ENCODE measurements at regions not wholly inside any gene's neighbourhood (a gene's known extent, or its start where the extent isn't known, plus 50 kb on each side); places are given as distances from the start of the nearest gene placed in this dataset.
"Not testable (repeated sequence)": the region's sequence is repeated elsewhere in the genome, so short reads cannot be mapped to it uniquely, and the experiment has no call there.

DNA sequence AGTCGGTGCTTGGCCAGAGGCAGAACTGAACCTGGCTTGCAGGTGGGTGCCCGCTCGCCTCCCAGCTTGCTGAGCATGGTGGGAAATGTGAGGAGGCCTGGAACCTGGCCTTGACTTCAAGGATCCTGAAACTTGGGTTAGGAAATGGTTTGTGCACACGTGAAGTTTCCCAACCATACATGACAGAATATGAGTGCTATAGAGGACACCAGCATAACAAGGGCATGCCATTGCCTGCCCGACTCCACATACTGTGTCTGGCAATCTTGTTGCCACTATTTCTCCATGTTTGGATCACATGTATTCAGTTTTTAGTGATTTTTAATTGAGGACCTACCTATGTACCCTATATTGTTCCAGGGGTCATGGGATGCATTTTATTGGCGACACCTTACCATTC, 177.6 kb upstream of the ANKRD55 start:
- no peak for DNase-seq

DNA sequence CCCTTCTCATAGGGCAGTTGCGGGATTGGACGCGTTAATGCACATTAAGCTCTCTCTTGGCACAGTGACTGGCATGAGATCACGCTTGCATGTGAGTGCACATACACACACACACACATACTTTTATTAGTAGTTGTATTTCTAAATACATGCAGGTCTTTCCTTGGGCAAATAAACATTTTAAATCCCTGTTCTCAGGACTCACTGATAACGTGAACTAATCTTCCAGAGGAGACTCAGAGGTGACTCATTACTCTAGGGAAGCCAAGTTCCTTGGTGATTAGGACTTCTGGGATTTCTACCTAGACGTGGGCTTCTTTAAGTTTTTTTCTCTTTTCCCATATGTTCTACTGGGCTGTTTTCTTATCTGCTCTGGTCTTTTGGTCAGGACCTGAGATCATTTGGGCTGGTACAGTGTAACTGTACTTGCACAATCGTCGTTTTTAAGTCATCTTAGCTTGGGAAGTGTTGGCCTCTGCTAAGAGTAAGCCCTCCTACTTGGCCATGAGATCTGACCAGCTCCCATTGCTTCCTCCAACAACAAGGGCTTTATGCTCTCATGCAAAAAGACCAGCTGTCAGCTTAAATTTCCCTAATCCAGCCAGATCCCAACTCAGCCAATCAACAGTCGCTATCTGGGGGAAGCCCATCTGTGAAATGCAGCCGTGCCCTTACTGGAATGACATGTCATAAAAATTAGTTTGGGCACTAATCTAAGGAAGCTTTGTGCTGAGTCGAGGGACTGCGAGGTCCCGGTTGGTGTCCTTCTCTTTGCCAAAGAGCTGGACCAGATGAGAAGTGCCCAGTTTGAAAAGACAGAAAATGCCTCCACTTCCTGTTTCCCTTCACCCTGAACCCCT, 176.4 kb upstream of the ANKRD55 start:
- no peak for DNase-seq

DNA sequence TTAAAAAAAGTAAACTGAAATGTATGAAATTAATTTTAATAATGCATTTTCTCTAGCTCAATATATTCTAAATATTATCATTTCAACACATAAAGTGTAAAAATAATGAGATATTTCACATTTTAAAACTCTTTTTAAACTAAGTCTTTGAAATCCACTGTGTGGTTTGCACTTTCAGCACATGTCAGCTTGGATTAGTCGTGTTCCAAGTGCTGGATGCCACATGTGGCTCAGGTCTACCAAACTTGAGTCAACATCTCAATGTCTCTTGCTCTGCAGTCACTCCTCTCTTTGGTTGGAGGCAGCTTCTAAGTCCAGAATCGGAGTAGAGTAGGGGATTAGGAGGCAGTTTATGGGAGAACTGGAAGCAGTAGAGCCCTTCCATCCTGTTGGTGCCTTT, 173.7 kb upstream of the ANKRD55 start:
- DNase-seq: no peak

DNA sequence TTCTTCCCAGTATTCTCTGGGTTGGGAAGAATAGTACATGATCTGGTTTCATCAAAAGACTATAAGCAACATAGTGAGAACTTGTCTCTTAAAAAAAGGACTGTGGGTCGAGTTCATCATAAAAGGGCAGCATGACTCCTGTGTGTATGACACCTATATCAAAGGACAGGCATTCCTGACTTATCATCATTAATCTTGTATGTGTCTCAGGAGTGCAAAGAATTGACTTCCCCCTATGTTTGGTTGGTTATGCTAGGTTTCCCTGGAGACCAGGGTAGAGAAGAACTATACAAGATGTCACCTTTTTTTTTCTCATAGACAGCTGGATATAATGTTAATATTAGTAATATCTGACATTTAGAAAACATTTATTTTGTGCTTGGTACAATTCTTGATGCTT, 173.1 kb upstream of the ANKRD55 start:
- no peak for DNase-seq

DNA sequence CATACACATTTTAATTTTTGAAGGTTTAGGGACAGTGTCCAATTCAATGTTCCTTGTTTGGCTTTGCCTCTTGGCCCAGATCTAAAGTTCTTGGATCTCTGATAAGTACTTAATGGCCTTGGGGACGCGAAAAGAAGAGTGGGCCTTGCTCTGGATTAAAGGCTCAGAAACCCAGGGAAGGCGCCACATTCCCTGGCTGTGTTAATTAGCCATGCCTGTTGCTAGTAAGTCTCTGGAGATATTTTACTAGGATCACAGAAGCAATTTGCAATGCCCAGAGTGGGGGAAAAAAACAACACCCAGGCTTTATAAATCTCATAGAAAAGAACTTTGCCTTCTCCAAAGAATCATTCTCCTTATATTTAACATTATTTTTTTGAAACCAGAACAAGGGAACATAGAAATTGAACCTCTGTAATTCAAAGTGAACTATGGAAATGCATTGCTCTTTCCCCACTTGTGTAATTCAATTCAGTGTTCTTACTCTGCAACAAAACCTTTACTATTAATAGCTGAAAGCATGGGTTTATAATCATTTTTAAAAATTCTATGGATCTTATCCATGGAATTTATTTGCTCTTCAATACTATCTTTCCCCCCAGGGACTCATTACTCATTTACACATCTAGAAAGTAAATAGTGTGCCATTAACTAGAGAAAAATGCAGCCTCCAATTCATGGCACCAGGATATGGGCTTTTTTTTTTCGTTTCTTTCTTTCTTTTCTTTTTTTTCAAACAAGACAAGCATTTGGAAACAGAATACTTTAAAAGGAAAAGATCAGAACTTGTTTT, 172.2 kb upstream of the ANKRD55 start:
- no peak for DNase-seq

DNA sequence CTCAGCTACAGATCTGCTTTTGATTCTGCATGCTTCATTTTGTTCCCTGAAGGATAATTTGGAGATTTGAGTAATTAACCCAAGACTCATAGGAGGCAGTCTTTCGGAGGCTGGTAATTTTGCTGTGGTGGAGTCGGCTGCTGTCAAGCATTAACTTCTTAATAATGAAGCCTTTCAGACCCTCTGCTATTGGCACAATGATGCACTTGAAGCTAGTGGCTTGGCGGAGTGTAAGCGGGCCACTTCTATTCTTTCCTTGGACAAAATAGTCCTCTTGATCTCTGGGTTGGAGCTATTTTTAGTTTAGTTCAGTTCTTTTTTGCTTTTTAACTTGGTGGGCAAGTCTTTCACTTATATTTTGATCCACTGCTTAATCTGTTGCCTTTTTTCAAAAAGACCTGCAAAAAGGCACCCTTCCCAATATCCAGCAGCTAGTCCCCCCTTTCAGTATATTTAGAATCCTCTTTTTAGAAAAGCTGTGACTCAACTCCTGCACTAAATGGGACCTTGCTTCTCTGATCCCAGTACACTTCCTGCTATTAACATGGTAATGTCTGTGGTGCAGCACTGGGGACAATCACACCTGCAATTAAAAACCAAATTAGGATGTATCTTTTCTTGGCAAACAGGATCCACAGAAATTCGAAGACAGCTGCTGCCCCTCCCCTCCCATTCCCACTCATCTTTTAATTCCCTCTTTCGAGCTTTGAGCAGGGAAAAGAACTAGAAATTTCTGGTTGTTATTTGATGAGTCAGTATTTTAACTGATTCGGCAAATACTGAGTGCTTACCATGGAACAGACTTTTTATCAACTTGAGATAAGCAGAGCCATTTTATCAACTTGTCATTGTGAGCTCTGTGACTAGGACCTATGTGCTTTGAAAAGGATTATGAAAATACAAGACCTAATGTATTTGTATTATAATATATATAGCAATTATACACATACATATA, 169.4 kb upstream of the ANKRD55 start:
- no peak for DNase-seq

DNA sequence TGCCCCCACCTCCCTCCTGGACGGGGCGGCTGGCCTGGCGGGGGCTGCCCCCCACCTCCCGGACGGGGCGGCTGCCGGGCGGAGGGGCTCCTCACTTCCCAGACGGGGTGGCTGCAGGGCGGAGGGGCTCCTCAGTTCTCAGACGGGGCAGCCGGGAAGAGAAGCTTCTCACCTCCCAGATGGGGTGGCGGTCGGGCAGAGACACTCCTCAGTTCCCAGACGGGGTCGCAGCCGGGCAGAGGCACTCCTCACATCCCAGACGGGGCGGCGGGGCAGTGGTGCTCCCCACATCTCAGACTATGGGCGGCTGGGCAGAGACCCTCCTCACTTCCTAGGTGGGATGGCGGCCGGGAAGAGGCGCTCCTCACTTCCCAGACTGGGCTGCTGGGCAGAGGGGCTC, 164.7 kb upstream of the ANKRD55 start:
- DNase-seq: not testable (repeated sequence)

DNA sequence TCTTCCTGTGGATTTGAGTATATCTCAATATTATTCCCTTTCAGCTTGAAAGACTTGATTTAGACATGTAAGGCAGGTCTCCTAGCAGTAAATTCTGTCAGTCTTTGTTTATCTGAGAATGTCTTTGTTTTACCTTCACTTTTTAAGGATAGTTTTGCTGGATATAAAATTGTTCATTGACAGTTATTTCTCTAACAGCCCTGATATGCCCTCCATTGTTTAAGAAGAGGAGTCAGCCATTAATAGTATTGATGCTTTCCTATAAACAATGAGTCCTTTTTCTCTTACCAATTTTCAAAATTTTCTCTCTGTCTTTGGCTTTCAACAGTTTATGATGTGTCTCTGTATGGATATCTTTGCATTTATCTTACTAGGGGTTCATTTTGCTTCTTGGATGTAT, 163.5 kb upstream of the ANKRD55 start:
- no peak for DNase-seq

DNA sequence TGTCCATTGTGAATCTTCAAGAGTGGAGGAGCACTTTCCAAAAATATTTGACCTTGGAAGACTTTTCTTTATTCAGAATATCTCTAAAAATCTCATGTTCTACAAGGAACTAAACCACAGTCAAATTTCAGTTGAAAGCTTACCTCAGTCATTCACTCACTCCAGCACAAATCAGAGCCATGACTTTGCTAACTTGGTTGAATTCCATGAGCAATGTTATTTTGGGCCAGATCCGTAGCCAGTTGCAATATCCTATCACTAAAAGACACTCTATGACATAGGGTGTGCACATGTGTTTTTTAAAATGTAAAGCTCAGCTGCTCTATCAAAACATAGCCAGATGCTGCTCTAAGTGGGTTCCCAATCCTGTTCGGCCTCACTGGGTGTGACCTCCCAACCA, 156.1 kb upstream of the ANKRD55 start:
- no peak for DNase-seq

DNA sequence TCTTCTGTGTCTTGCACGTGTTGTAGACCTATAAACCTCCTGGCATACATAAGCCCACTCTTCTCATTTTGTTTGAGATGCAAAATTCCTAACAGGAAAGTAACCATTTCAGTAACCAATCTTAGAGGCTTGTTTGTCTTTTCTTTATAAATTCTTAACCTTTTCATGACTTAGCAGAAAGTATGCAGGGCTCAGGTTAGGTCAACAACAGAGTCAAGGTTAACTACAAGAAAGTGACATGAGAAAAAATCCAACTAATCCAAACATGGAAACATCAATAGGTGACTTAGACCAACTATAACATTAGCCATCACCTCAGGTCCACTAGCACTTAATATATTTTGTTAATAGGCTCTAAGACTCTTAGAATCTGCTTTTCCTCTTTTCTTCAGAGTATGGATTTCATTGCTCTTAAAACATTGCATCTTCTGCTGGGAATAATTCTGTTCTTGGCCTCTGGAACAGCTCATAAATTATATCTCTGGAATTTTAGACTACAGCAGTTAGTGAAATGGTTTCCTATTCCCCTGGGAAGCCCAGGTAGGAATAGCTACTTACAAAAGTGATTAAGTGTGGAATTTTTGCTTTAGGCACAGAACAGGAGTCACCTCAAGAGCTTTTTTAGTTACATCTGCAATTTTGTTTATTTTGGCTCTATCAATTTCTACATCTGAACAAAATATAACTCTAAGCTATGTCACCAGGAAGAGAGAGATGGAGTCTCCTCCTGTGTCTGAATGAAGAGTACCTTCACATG, 155.3 kb upstream of the ANKRD55 start:
- no peak for DNase-seq

DNA sequence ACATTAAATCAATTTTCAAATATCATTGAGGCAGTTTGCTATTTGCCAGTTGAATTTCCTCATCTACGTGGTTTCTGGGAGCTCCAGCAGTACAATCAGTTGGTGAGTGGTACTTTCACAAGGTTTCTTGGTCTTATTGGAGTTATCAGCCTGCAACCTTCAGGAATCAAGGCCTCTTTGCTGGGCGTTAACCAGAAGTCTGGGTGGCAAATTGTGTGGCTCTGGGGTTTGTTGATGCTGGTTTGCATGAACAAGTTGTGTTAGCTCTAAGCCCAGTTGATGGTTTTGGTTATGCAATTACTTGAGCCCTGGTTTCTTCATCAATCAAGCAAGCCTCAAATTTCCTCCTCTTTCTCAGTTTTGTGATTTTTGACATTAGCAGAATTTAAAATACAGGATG, 152.9 kb upstream of the ANKRD55 start:
- DNase-seq: no peak

DNA sequence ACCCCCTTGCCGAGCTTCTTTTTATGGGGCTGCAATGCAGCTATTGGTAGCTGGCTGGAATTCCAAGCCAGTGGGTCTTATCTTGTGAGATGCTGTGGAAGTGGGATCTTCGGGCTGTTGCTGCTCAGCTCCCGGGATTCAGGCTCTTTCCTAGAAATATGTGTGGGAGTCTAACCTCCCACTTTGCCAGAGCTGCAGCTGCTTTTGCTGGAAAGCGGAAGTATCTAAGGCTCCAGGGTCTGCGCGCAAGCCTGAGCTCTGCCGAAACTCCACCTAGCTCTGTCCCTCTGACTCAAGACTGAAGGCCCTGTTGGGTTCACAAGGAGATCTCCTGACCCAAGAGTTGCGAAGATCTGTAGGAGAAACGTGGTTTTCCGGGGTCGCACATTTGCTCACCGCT, 151.1 kb upstream of the ANKRD55 start:
- DNase-seq: no peak

DNA sequence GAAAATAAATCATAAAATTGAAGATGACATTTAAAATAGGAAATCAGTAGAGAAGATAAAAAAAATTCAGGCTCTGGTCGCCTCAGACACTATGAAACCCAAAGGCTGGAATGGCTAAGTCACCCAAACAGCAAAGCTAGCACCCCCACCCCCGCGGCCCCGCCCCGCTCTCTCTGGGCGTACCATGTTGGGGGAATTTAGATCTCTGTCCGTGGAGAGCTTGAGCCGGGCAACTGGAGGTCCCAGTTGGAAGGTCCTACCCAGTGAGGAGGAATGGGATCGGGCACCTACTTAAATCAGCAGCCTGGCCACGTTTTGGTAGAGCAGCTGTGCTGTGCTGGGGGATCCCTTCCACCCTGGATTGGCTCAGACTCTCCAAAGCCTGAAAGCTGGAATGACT, 150.6 kb upstream of the ANKRD55 start:
- no peak for DNase-seq

DNA sequence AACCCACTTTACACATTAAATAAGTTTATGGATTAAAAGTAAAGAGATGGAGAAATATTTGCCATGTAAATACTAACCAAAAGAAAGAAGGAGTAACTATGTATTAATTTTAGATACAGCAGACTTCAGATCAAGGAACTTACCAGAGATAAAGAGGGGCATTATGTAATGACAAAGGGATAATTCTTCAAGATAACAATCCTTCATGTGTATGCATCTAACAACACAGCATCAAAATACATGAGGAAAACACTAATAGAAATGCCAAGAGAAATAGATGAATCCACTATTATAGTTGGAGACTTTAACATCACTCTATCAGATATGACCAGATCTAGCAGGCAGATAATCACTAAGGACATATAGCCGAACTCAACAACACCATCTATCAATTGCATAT, 149.8 kb upstream of the ANKRD55 start:
- DNase-seq: no peak

DNA sequence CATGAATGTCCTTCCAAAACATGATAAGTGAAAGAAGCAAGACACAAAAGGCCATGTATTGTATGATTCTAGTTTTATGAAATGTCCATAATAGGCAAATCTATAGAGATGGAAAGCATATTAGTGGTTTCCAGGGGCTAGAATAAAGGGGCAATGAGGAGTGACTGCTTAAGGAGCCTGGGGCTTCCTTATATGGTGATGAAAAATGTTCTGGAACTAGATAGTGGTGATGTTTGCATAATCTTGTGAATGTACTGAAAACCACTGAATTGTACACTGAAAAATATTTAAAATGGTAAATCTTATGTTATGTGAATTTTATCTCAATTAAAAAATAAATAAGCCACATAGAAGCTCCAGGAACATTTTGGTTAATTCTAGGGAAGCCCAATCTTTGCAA, 144.4 kb upstream of the ANKRD55 start:
- DNase-seq: no peak

DNA sequence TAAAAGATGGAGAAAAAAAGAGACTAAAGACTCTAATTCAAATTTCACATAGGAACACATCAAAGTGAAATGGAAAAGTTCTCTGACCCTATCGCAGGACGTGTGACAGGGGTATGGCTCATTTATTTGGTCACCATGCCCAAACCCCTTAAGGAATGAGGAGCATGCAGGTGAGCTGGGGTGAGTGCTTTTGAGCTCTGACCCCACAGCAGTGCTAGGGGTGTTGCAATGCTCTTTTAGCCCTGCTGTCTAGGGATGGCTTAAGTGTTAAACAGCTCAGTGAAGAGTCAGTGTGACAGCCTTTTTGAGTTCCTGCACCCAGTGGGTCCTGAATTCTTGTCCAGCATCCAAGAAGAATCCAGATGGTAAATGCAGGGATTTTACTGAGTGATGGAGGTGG, 143.0 kb upstream of the ANKRD55 start:
- DNase-seq: no peak

DNA sequence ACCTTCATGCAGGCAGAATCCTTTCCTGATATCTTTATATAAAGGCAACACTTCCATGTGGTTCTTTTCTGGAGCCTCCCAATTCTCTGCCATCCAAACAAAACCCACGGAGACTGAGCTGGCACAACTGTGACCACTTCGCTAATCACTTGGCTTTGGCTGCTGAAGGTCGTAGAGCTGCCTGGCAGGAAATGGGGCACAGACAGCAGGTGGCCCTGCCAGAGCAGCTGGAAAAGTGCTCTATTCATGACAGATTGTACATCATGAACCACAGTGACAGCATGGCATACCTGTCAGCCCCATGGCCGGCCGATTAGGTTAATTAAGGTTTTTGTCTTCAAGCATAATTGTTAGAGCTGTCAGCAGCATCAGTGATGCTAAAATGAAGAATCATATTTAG, 141.9 kb upstream of the ANKRD55 start:
- DNase-seq: peak; percentile 12

DNA sequence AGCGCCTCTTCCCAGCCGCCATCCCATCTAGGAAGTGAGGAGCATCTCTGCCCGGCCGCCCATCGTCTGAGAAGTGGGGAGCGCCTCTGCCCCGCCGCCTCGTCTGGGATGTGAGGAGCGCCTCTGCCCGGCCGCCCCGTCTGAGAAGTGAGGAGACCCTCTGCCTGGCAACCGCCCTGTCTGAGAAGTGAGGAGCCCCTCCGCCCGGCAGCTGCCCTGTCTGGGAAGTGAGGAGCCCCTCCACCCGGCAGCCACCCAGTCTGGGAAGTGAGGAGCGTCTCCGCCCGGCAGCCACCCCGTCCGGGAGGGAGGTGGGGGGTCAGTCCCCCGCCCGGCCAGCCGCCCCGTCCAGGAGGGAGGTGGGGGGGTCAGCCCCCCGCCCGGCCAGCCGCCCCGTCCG, 139.4 kb upstream of the ANKRD55 start:
- not testable (repeated sequence) for DNase-seq

DNA sequence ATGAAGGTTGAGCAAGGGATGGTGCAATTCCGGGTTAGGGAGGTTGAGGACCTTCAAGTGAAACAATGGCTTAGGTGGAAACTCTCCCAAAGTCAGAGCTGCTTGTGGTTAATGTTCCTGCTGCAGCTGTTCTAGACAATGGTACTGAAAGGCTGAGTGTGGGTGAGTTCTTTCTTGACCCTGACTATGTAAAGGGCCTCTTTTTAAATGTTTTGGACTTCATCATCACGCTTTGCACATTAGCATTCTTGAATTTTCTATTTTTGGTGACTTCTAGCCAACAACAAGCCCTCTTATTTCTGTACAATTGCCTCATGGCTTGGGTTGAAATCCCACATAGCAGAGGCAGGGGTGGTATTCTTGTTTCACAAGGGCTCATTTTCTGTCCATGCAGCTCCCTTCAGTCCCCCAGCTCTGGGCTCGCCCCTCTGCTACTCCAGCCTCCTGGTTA, 136.3 kb upstream of the ANKRD55 start:
- no peak for DNase-seq

DNA sequence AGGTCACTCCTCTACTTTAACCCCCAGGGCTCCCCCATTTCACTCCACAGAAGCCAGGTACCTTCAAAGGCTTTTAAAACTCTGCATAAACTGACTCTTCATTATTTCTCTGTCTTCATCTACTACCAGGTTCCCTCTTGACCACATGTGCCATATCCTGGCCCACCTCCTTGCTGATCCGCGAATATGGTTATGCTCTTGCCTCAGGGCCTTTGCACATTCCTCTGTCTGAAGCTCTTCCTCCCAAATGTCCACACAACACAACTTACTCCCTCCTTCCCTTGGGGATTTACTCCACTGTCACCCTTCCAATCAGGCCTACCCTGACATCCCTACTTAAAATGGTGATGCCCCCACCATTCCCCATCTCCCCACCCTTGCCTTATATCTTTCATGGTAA, 134.6 kb upstream of the ANKRD55 start:
- DNase-seq: no peak

DNA sequence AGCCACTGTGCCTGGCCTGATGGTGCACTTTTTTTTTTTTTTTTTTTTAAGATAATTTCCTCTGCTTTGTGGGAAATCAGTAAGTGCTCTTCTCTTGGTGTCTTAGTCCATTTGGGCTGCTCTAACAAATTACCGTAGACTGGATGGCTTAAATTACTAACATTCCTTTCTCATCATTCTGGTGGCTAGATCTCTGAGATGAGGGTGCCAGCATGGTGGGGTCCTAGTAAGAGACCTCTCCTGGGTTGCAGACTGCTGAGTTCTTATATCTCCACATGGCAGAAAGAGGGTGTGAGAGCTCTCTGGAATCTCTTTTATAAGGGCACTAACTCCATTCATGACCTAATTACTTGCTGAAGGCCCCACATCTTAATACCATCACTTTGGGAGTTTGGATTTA, 133.9 kb upstream of the ANKRD55 start:
- no peak for DNase-seq

DNA sequence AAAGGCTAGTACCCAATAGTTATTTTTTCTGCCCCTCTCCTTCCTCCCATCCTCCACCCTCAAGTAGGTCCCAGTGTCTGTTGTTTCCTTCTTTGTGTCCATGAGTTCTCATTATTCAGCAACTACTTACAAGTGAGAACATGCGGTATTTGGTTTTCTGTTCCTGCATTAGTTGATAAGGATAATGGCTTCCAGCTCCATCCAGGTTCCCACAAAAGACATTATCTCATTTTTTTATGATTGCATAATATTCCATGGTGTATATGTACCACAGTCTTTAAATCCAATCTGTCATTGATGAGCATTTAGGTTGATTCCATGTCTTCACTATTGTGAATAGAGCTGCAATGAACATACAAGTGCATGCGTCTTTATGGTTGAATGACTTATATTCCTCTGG, 128.3 kb upstream of the ANKRD55 start:
- DNase-seq: no peak
